NOMO-1 treated with dmso at 0.1 percent for 144 hours (cell line): ENCODE measurements at regions not wholly inside any gene's neighbourhood (a gene's known extent, or its start where the extent isn't known, plus 50 kb on each side); places are given as distances from the start of the nearest gene placed in this dataset.

Experiments used
- DNase-seq: peaks from one replicate; lab custom pipeline; 2025; ENCODE audit not compliant: unreplicated experiment; lab: John Stamatoyannopoulos, UW

GRCh38 chr14:25103820-25104219 is 53.9 kb upstream of the STXBP6 start:
- DNase-seq, result no peak

- DNase-seq, result peak; percentile 62
Observed at GRCh38 chr14:25103271-25103670, 53.3 kb upstream of the STXBP6 start.

DNA sequence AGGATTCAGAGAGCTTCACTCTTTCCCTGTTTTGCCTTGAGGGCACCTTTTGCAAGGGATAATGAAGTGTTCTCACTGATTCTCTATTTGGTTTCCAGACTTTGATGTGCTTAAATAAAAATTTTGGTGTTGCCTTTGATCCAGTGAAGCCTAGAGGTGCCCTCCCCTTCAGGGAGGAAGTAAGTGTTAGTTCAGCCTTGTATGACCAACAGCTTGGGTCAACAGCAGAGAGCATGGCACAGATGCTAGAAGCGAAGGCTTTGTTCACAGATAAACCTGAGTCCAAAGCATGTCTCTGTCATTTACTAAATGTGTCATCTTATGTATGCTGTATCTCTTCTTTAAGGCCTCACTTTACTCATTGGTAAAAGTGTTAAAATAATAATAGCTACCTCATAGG is 52.8 kb upstream of the STXBP6 start:
- no peak for DNase-seq

GRCh38 chr14:25101276-25101675 is 51.3 kb upstream of the STXBP6 start:
- DNase-seq, result no peak
